Chondrocyte (in vitro differentiated cells): ENCODE measurements at regions not wholly inside any gene's neighbourhood (a gene's known extent, or its start where the extent isn't known, plus 50 kb on each side); places are given as distances from the start of the nearest gene placed in this dataset.

Experiments
- DNase-seq: peaks from one replicate; pipeline ENCODE4 v3.0.0; 2021; ENCODE audit warnings: mixed read lengths, low spot score
- H3K27ac Mint-ChIP-seq: one replicate; pipeline ENCODE4 v1.8.0; 2021; ENCODE audit warnings: mild to moderate bottlenecking, moderate library complexity, mixed read lengths; ENCODE audit not compliant: unreplicated experiment
- H3K27me3 Mint-ChIP-seq: 2 replicates; pipeline ENCODE4 v1.8.0; 2021; ENCODE audit warnings: low read depth, mixed read lengths
- H3K36me3 Mint-ChIP-seq: 2 replicates; pipeline ENCODE4 v1.8.0; 2021; ENCODE audit warnings: low read depth, mixed read lengths
- H3K4me1 Mint-ChIP-seq: 2 replicates; pipeline ENCODE4 v1.8.0; 2021; ENCODE audit warnings: low read depth, mild to moderate bottlenecking, mixed read lengths
- H3K4me3 Mint-ChIP-seq: one replicate; pipeline ENCODE4 v1.8.0; 2021; ENCODE audit warnings: mild to moderate bottlenecking, moderate library complexity, mixed read lengths; ENCODE audit not compliant: unreplicated experiment
- H3K9me3 Mint-ChIP-seq: 2 replicates; pipeline ENCODE4 v1.8.0; 2021; ENCODE audit warnings: low read depth, mixed read lengths
- TF ChIP-seq, protein P1 (sequence below): fragments of 200-600 bp; sonication (generic); IDR thresholded peaks from 2 replicates; pipeline ENCODE4 v1.5.0; 2021; ENCODE audit warnings: antibody characterized with exemption, mild to moderate bottlenecking, moderate library complexity

DNA sequence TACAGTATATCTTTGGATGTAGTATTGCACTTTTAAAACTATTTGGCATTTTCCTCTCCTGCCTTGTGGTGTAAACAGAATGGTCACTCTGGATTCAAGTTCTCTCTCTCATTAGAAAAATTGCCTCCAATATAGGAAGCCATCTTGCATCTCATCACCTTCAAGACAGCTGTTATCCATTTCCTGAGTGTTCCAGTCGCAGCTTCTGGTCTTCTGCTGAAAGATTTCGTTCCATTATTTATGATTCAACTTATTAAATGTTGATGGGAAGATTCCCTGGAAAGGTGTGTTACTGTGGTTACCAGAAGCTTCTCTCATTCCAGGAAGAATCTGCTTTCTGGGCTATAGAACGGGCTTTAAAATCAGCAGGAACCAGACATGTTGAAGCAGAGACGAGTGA is 568.3 kb upstream of the SLIT2 start:
- no peak overlapping the region for H3K27ac Mint-ChIP-seq

DNA sequence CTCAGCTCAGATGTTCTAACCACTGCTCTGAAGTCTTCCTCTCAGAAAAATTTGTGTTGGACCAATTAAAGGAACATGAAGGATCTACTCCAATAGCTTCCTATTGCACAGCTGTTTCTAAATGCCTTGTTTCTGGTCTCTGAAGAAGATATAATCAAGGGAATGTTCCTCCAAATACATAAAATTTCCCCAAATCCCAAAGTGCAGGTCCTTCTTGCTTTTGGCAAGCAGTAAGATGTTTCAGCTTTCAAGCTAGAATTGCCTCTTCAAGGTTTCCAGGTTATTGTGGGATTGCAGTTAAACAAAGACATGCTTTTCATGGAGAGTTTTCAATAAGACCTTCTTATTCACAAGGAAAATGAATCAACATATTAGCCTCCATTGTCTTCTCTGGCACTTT is 574.5 kb upstream of the SLIT2 start:
- Mint-ChIP-seq H3K36me3 (peaks cover under 1% of the 10 kb centered on the region), H3K4me3 (no peak overlapping the region), H3K27ac (no peak overlapping the region), H3K27me3 (no peaks in the 10 kb centered on the region), H3K9me3 (peaks cover under 1% of the 10 kb centered on the region), H3K4me1 (peaks cover 25% of the 10 kb centered on the region)
- TF ChIP-seq, protein P1, sequence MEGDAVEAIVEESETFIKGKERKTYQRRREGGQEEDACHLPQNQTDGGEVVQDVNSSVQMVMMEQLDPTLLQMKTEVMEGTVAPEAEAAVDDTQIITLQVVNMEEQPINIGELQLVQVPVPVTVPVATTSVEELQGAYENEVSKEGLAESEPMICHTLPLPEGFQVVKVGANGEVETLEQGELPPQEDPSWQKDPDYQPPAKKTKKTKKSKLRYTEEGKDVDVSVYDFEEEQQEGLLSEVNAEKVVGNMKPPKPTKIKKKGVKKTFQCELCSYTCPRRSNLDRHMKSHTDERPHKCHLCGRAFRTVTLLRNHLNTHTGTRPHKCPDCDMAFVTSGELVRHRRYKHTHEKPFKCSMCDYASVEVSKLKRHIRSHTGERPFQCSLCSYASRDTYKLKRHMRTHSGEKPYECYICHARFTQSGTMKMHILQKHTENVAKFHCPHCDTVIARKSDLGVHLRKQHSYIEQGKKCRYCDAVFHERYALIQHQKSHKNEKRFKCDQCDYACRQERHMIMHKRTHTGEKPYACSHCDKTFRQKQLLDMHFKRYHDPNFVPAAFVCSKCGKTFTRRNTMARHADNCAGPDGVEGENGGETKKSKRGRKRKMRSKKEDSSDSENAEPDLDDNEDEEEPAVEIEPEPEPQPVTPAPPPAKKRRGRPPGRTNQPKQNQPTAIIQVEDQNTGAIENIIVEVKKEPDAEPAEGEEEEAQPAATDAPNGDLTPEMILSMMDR: no peak
- no peak for DNase-seq

More for the DNA sequence above, 568.3 kb upstream of the SLIT2 start:
- TF ChIP-seq, protein P1: no peak
- peaks cover 19% of the 10 kb centered on the region for H3K4me1 Mint-ChIP-seq
- H3K9me3 Mint-ChIP-seq: peaks cover 3% of the 10 kb centered on the region
- no peaks in the 10 kb centered on the region for H3K27me3 Mint-ChIP-seq
- no peaks in the 10 kb centered on the region for H3K36me3 Mint-ChIP-seq
- DNase-seq: no peak
- H3K4me3 Mint-ChIP-seq: no peak overlapping the region

DNA sequence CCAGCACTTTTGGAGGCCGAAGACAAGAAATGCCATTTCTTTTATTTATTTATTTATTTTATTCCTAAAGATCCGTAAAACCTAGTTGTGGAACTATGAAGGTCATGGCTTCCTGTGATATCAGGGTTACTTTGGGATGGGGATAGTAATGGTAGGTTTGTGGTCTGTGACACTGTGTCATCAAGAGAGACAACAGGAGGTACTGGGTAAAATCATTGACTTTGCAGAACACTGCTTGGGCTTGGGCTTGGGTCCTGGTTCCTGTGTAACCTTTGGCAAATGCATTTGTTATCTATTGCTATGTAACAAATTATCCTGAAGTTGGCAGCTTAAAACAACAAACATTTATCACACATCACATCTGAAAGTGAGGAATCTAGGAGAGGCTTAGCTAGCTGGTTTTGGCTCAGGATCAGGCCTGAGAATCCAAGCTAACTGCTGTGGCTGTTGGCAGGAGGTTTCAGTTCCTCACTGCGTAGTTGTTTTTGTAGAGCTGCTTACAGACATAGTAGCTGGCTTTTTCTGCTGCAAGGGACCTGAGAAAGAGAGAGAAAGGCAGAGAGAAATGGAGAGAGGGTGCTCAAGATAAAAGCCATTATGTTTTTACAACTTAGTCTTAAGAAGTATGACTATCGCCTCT is 576.4 kb upstream of the SLIT2 start:
- Mint-ChIP-seq H3K9me3 (peaks cover 10% of the 10 kb centered on the region), H3K4me1 (peaks cover 25% of the 10 kb centered on the region), H3K36me3 (peaks cover 4% of the 10 kb centered on the region), H3K27me3 (no peaks in the 10 kb centered on the region), H3K4me3 (no peak overlapping the region), H3K27ac (peak overlapping the region; percentile 4)
- DNase-seq: no peak
- TF ChIP-seq, protein P1: no peak

DNA sequence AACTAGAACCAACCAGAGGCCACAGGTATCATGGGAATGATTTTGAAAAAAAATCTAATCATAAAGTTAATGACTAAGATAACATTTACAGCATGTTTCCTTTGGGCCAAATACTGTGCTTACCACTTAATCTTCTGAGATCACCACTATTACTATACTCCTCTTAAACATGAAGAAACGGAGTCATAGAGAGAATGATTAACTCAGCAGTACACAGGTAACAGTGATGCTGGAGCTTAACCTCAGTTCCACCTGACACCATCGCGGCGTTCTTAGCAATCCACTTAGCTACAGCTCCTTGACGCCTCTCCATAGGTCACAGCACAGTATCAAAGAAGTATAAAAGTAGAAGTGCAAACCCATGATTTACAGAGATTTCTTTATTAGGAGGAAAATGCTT is 592.6 kb upstream of the SLIT2 start:
- no peak overlapping the region for H3K27ac Mint-ChIP-seq
- TF ChIP-seq, protein P1: no peak
- H3K9me3 Mint-ChIP-seq: no peaks in the 10 kb centered on the region
- no peak overlapping the region for H3K4me3 Mint-ChIP-seq
- no peak for DNase-seq
- H3K4me1 Mint-ChIP-seq: no peaks in the 10 kb centered on the region
- no peaks in the 10 kb centered on the region for H3K36me3 Mint-ChIP-seq
- peaks cover 3% of the 10 kb centered on the region for H3K27me3 Mint-ChIP-seq

DNA sequence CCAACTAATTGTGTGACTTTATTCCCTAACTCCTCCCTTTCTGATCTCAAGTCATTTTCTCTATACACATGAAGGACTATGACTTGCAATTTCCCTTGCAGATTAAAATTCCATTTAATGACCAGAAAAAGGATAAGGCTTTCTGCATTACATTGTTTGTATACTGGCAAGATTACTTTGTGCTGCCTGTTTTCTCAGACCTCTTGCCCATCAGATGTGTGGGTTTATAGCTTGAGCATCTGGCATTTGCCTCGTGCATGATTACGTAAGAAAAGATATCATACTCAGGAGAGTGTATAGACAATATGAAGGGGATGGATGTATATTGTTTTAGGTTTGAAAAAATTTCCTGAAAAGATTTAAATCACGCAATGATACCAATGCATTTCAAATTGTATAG is 593.8 kb upstream of the SLIT2 start:
- H3K27me3 Mint-ChIP-seq: no peaks in the 10 kb centered on the region
- TF ChIP-seq, protein P1: no peak
- no peak overlapping the region for H3K4me3 Mint-ChIP-seq
- no peak overlapping the region for H3K27ac Mint-ChIP-seq
- H3K4me1 Mint-ChIP-seq: no peaks in the 10 kb centered on the region
- no peak for DNase-seq
- H3K9me3 Mint-ChIP-seq: no peaks in the 10 kb centered on the region
- H3K36me3 Mint-ChIP-seq: no peaks in the 10 kb centered on the region
